Activated CD8-positive, alpha-beta memory T cell treated with anti-CD3 and anti-CD28 coated beads for 4 hours (primary cell): ENCODE measurements at regions not wholly inside any gene's neighbourhood (a gene's known extent, or its start where the extent isn't known, plus 50 kb on each side); places are given as distances from the start of the nearest gene placed in this dataset.

Source experiments
- DNase-seq, 2 donors: peaks; one replicate each; pipeline ENCODE4 v3.0.0-alpha.2; 2020; ENCODE audit warnings: low read depth in 2 of 2

GRCh38 chr21:43348170-43348766 lies 78.7 kb downstream of the SIK1 start:
- DNase-seq, result no peak

DNA sequence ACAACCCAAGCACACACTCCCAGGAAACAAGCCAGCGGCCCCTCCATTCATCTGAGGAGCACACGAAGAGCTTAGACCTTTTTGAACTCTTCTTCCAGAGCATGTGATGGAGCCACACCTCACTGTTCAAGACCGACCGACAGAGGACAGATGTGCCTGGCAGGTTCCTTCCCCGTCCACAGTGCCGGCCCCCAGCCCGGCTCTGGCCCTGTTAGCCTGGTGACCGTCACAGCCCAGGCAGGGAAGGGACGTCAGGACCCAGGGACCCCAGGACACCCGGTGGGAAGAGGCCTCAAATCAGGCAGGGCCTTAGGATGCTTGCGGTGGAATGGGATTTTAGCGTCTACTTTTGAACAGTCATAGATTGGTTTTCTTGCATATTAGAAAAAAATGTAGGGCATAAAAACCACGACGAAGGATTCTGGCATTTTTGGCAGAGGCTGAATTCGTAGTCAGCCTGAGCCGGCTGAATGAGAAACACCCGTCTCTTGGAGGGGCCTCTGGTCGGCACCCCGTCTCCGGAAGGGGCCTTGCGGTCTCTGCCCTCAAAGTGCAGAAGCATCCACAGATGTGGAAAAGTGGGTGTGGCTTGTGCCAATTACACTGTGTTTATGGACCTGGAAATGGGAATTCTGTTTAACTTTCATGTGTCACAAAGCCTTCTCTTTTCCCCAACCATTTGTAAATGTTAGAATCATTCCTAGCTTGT lies 79.3 kb downstream of the SIK1 start:
- no peak for DNase-seq

GRCh38 chr21:43346551-43346950 lies 80.4 kb downstream of the SIK1 start:
- DNase-seq, result no peak

- DNase-seq, result no peak
Observed at GRCh38 chr21:43345746-43346409, 81.1 kb downstream of the SIK1 start.

GRCh38 chr21:43345046-43345745 lies 81.7 kb downstream of the SIK1 start:
- no peak for DNase-seq

GRCh38 chr21:43343992-43344886 lies 82.7 kb downstream of the SIK1 start:
- DNase-seq, result no peak

DNA sequence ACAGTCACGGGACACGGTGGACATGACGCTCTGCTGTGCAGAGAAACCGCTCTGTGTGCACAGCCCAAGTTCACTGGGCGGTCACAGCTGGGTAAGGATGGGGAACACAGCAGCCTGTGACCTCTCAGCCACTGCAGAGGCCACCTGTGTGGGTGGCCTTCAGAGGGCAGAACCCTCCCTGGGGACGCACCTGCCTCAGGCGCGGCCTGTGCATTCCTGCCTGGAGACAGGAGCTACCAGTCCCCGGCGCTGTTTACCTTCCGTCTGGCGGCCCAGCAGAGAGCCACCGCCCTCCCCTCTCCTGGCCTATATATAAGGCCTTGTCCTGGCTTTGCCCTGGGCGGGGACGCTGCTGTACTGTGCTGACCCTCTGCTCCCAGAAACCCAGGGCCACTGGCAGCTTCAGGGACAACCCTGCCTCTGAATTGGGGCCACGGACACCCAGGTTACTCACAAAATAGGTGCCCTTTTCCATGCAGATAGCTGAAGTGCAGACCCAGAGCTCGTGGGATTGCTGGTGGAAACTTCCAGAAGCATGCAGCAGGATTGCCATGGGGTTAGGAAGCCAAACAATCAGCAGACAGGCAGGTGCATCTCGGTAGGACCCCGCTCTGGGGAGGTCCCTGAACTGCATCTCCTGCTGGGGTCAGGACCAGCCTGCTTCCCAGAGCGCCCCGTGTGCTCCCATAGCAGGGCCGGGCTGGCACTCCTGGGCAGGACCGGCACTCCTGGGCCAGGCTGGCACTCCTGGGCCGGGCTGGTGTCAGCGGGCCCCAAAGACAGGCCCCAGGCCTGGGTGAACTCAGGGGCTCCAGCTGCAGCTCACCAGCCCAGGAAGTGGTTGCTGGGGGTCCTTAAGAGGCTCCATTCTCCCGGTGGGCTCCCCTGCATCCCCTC lies 83.6 kb downstream of the SIK1 start:
- no peak for DNase-seq

GRCh38 chr21:43342301-43342881 lies 84.5 kb downstream of the SIK1 start:
- no peak for DNase-seq

DNA sequence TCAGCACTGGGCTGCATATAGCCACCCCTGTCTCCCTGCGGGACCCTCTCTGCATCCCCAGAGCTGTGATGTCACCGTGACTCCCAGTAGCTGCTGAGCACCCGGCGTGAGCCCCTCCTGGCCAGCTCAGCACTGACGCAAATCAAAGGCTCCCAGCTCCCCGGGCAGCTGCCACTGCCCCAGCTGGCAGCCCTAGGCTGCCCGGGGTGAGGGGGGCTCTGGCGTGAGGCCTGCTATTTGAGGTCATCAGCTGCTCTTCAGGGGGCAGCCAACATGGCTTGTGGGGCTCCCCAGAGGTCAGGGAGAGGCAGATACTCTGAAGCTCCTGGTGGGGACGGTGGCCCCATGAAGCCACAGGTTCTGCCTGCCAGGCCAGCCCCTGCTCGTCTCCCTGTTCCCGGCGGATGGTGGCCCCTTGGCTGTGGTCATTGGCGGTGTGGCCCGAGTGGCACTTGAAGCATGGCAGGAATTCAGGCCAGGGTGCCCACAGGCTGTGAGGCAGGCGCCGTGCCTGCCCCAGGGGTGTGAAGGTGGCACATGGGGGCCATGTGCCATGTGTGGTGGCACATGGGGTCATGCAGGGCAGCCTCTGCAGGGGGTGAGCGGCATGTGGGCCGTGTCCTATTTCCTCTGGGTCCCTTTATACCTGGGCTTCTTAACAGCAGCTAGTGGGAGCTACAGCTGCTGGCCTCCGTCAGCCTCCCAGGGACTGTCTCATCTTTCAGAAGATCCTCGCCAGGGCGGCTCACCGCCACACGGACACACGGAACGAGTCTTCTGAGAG lies 85.4 kb downstream of the SIK1 start:
- no peak for DNase-seq

GRCh38 chr21:43340491-43341377 lies 86.2 kb downstream of the SIK1 start:
- DNase-seq, result no peak

DNA sequence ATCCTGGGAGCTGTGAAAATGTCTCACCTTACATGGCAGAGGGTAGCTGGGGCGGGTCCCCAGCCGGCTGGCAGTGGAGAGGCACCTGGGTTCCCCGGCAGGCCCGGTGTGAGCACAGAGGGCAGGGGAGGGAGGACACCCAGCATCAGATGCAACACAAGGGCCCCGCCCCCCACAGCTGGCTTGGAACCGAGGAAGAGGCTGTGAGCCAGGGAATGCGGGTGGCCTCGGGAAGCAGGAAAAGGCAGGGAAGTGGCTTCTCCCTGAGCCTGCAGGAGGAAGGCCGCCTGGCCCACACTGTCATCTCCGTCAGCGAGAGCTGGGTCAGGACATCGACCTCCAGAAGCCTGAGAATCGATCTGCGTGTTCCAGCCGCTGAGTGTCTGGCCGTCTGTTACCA lies 87.3 kb downstream of the SIK1 start:
- DNase-seq, result no peak

- no peak for DNase-seq
Observed at GRCh38 chr21:43338951-43339350, 88.0 kb downstream of the SIK1 start.

DNA sequence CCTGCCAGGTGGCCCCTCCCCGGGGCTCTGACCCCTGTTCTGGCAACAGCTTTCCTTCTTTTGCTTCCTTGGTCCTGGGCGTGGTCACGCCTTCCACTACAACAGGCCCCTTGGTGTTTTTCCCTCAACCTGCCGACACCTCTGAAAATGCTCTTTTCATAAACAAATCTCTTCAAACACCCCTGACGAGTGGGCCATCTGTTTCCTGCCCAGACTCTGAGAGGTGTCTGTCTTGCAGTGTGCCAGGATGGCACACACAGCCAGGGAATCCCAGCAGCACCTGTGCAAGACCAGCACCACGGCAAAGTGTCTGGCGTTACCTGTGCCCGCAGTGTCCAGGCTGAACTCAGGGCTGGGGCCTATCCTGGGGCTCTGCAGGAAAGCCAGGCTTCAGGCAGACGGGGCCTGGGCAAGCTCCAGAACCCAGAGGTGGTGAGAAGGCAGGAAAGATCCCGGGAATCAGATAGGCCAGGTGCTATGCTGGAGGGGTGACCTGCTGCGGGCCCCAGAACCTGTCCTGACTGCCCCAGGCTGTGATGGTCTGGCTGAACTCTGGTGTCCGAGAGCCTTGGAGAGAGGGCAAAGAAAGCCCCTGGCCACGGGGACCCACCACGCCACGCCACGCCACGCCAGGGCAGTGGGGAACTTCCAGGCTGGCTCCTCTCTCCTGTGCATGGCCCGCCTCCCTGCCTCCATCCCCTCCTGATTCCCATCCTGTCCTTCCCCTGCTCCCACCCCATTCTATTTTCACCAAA lies 88.9 kb downstream of the SIK1 start:
- no peak for DNase-seq

DNA sequence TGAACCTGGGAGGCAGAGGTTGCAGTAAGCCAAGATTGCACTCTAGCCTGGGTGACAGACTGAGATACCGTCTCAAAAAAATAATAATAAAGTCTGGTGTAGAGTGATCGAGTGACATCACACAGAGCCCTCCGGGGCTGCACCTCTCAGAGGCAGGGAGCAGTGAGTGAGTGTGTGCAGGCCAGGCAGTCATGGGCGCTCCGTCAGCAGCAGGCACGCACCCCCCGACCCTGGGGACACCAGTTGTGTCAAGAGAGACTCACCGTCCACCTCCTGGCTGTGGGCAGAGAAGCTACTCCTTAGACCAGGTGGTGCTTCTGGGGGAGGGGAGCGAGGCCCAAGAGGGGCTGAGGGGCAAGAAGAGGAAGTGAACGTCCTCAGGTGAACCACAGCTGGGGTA lies 91.8 kb downstream of the SIK1 start:
- no peak for DNase-seq

DNA sequence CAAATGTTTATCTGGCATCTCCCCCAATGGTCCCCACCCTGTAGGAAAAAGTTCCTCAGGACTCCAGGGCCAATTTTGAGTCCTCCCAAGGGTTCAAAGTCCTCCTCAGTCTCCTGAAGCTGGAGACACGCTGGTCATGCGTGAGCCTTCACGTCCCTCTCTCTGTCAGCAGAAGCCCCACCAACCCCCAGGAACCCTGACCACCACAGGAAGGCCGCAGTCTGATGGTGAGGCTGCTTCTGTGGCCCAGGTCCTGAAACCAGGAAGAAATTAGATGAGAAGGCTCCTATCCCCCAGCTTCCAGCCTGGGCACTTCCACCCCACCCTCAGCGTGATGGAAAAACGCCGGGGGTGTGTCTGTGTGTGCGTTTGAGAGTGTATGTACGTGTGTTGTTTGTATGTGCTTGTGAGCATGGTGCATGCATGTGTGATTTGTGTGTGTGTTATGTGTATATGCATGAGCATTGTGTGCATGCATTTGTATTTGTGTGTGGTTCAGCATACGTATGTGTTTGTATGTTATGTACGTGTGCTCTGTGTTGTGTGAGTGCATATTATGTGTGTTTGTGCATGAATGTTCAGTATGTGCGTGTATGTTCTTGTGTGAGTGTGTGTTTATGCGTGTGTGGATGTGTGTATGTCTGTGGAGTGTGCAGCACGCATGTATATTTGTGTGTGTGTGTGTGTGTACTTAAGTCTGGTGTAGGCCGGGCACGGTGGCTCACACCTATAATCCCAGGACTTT lies 92.5 kb downstream of the SIK1 start:
- DNase-seq, result no peak

- no peak for DNase-seq
Observed at GRCh38 chr21:43333298-43334062, 93.5 kb downstream of the SIK1 start.
